Activated CD8-positive, alpha-beta T cell treated with anti-CD3 and anti-CD28 coated beads for 36 hours (primary cell): ENCODE measurements at regions not wholly inside any gene's neighbourhood (a gene's known extent, or its start where the extent isn't known, plus 50 kb on each side); places are given as distances from the start of the nearest gene placed in this dataset.
"Not testable (repeated sequence)": the region's sequence is repeated elsewhere in the genome, so short reads cannot be mapped to it uniquely, and the experiment has no call there.

Experiments
- ATAC-seq: fragments of 200-7000 bp; cut with Tn5 transposase; one replicate; pipeline ENCODE4 v1.10.0; 2021; ENCODE audit warnings: mild to moderate bottlenecking, moderate library complexity
- CTCF ChIA-PET: fragments of 350-600 bp; sonication (Branson Sonifier 250); formaldehyde crosslinking; loops from one replicate; lab custom pipeline; 2021; ENCODE audit warnings: antibody characterized with exemption; lab: Charles Lee
- POLR2A ChIA-PET: fragments of 350-600 bp; sonication (Branson Sonifier 250); formaldehyde crosslinking; loops from one replicate; lab custom pipeline; 2021; ENCODE audit warnings: antibody characterized with exemption; lab: Charles Lee
- DNase-seq: peaks from one replicate; pipeline ENCODE4 v3.0.0-alpha.2; 2020
- H3K27ac Mint-ChIP-seq: one replicate; pipeline ENCODE4 v1.8.0; 2021; ENCODE audit warnings: mild to moderate bottlenecking, mixed read lengths
- H3K27me3 Mint-ChIP-seq: one replicate; pipeline ENCODE4 v1.8.0; 2021; ENCODE audit warnings: mixed read lengths
- H3K36me3 Mint-ChIP-seq: one replicate; pipeline ENCODE4 v1.8.0; 2021; ENCODE audit warnings: low read depth, mixed read lengths
- H3K4me1 Mint-ChIP-seq: one replicate; pipeline ENCODE4 v1.8.0; 2021; ENCODE audit warnings: low read depth, mixed read lengths
- H3K4me3 Mint-ChIP-seq: one replicate; pipeline ENCODE4 v1.8.0; 2021; ENCODE audit warnings: mild to moderate bottlenecking, moderate library complexity, mixed read lengths
- H3K9me3 Mint-ChIP-seq: one replicate; pipeline ENCODE4 v1.8.0; 2021; ENCODE audit warnings: mixed read lengths
- CTCF ChIP-seq: fragments of 200-600 bp; IDR thresholded peaks from one replicate; pipeline ENCODE4 v1.8.0; 2022; ENCODE audit warnings: antibody characterized with exemption, mild to moderate bottlenecking
- intact Hi-C: fragments of 100-400 bp; cut with micrococcal nuclease; formaldehyde crosslinking; loops from one replicate; pipeline ENCODE4 v1.10.0; 2022

- intact Hi-C loops = no loop called here
- peaks cover 1% of the 10 kb centered on the region for H3K27me3 Mint-ChIP-seq
- no peak overlapping the region for H3K27ac Mint-ChIP-seq
- peaks cover 21% of the 10 kb centered on the region for H3K4me1 Mint-ChIP-seq
- ChIA-PET POLR2A (no interaction called here), CTCF (no interaction called here)
- peaks cover 9% of the 10 kb centered on the region for H3K9me3 Mint-ChIP-seq
- DNase-seq = no peak
- peaks cover 2% of the 10 kb centered on the region for H3K36me3 Mint-ChIP-seq
- no peak overlapping the region for H3K4me3 Mint-ChIP-seq
- TF ChIP-seq CTCF = no peak
- no peak for ATAC-seq
Measured at GRCh38 chr6:150494241-150494640, 105.4 kb upstream of the PLEKHG1 start.

GRCh38 chr6:150495126-150495525, 104.6 kb upstream of the PLEKHG1 start:
- Mint-ChIP-seq H3K27me3 (peaks cover 1% of the 10 kb centered on the region), H3K4me3 (no peak overlapping the region), H3K4me1 (peaks cover 21% of the 10 kb centered on the region), H3K9me3 (peaks cover 9% of the 10 kb centered on the region), H3K36me3 (peaks cover 2% of the 10 kb centered on the region), H3K27ac (no peak overlapping the region)
- ATAC-seq (no peak), DNase-seq (no peak)
- intact Hi-C loops = no loop called here
- TF ChIP-seq CTCF = no peak
- CTCF ChIA-PET = no interaction called here
- POLR2A ChIA-PET = no interaction called here

GRCh38 chr6:150496629-150497028, 103.1 kb upstream of the PLEKHG1 start:
- CTCF ChIA-PET = no interaction called here

GRCh38 chr6:150499882-150500312, 99.8 kb upstream of the PLEKHG1 start:
- no peaks in the 10 kb centered on the region for H3K9me3 Mint-ChIP-seq
- H3K27me3 Mint-ChIP-seq = peaks cover 8% of the 10 kb centered on the region
- H3K27ac Mint-ChIP-seq = no peak overlapping the region
- ChIA-PET CTCF (no interaction called here), POLR2A (interaction anchor here (1.4 kb wide), 1 partner anchor 9 kb away, joined by 3 read pairs; no protein-coding TSS in a partner anchor)
- intact Hi-C loops = loop anchor here (5.0 kb wide), 1 partner anchor 83 kb away; no protein-coding TSS in a partner anchor
- ATAC-seq = no peak
- H3K4me3 Mint-ChIP-seq = no peak overlapping the region
- no peak for TF ChIP-seq CTCF
- no peak for DNase-seq
- no peaks in the 10 kb centered on the region for H3K4me1 Mint-ChIP-seq
- H3K36me3 Mint-ChIP-seq = no peaks in the 10 kb centered on the region

More at GRCh38 chr6:150496629-150497028, 103.1 kb upstream of the PLEKHG1 start:
- POLR2A ChIA-PET = no interaction called here
- Mint-ChIP-seq H3K27ac (no peak overlapping the region), H3K4me1 (peaks cover 10% of the 10 kb centered on the region), H3K36me3 (peaks cover 2% of the 10 kb centered on the region), H3K27me3 (peaks cover 1% of the 10 kb centered on the region), H3K9me3 (peaks cover 9% of the 10 kb centered on the region), H3K4me3 (no peak overlapping the region)
- DNase-seq (no peak), ATAC-seq (no peak)
- no peak for TF ChIP-seq CTCF
- intact Hi-C loops = no loop called here

GRCh38 chr6:150500568-150500967, 99.1 kb upstream of the PLEKHG1 start:
- H3K9me3 Mint-ChIP-seq, CTCF ChIA-PET, H3K4me1 Mint-ChIP-seq, DNase-seq, H3K36me3 Mint-ChIP-seq, H3K27me3 Mint-ChIP-seq, ATAC-seq, H3K27ac Mint-ChIP-seq, H3K4me3 Mint-ChIP-seq: not testable (repeated sequence)
- intact Hi-C loops = loop anchor here (5.0 kb wide), 1 partner anchor 83 kb away; no protein-coding TSS in a partner anchor
- POLR2A ChIA-PET = interaction anchor here (1.4 kb wide), 1 partner anchor 9 kb away, joined by 3 read pairs; no protein-coding TSS in a partner anchor
